GM12878 (cell line): ENCODE measurements at regions not wholly inside any gene's neighbourhood (a gene's known extent, or its start where the extent isn't known, plus 50 kb on each side); places are given as distances from the start of the nearest gene placed in this dataset.

ENCODE experiments used
- ATAC-seq: fragments of 200-7000 bp; cut with Tn5 transposase; 3 replicates; pipeline ENCODE4 v1.9.1; 2020; ENCODE audit warnings: mild to moderate bottlenecking, moderate library complexity
- BruUV-seq: library from RNA; stranded (reverse); fragments of 400-500 nt; replicated peaks from 2 replicates; lab custom pipeline; 2021; lab: Mats Ljungman, UMichigan
- CTCF ChIA-PET: fragments of 300-600 bp; sonication (Branson Sonifier 250); formaldehyde crosslinking; extraction: SDS; loops from one replicate; lab custom pipeline; 2021; ENCODE audit warnings: inconsistent platforms; lab: Yijun Ruan, JAX
- POLR2A ChIA-PET: fragments of 350-600 bp; formaldehyde crosslinking; extraction: SDS; loops from one replicate; lab custom pipeline; 2021; ENCODE audit warnings: inconsistent platforms; lab: Charles Lee
- RAD21 ChIA-PET: fragments of 300-600 bp; sonication (Branson Sonifier 250); formaldehyde crosslinking; loops from one replicate; lab custom pipeline; 2023; ENCODE audit warnings: antibody characterized with exemption; ENCODE audit not compliant: unreplicated experiment; lab: Charles Lee
- SMC1A ChIA-PET: fragments of 300-600 bp; sonication (Branson Sonifier 250); formaldehyde crosslinking; loops from one replicate; lab custom pipeline; 2023; ENCODE audit not compliant: unreplicated experiment, uncharacterized antibody; lab: Charles Lee
- DNase-seq: peaks from one replicate; pipeline ENCODE4 v3.0.0-alpha.2; 2011; ENCODE audit warnings: low read depth, low spot score
- FAIRE-seq: peaks from 3 replicates; lab custom pipeline; 2011; peaks lifted over from hg19 to GRCh38; lab: Jason Lieb, UNC
- H2AFZ ChIP-seq: 2 replicates; pipeline ENCODE4 v1.6.0; 2011; ENCODE audit warnings: low read depth, low read length, control low read depth; ENCODE audit not compliant: control insufficient read depth
- H3K27ac ChIP-seq: 2 replicates; pipeline ENCODE4 v1.5.1; 2011; ENCODE audit warnings: control low read depth; ENCODE audit not compliant: control insufficient read depth, insufficient read depth
- H3K27me3 ChIP-seq, 2 experiments: replicated peaks in 1 of 2; 2 replicates each; pipeline versions ENCODE4 v1.6.0 to v1.6.1; 2011; ENCODE audit warnings: low read length in 1 of 2; ENCODE audit not compliant: control insufficient read depth in 2 of 2, insufficient read depth in 2 of 2
- H3K36me3 ChIP-seq, 2 experiments: 2 replicates each; pipeline ENCODE4 v1.5.1; 2011; ENCODE audit warnings: low read length in 1 of 2; ENCODE audit not compliant: control insufficient read depth in 2 of 2, insufficient read depth in 2 of 2
- H3K4me1 ChIP-seq: 2 replicates; pipeline ENCODE4 v1.6.1; 2011; ENCODE audit warnings: mild to moderate bottlenecking, low read length, moderate library complexity, mixed read lengths; ENCODE audit not compliant: control insufficient read depth, insufficient read depth
- H3K4me2 ChIP-seq: 2 replicates; pipeline ENCODE4 v1.6.0; 2011; ENCODE audit warnings: control low read depth; ENCODE audit not compliant: control insufficient read depth, insufficient read depth
- H3K4me3 ChIP-seq: fragments of 200-600 bp; sonication (generic); 2 replicates; pipeline ENCODE4 v1.5.1; 2016
- H3K79me2 ChIP-seq: 2 replicates; pipeline ENCODE4 v1.6.0; 2011; ENCODE audit warnings: low read length; ENCODE audit not compliant: control insufficient read depth, insufficient read depth
- H3K9ac ChIP-seq: 2 replicates; pipeline ENCODE4 v1.8.0; 2011; ENCODE audit warnings: low read length, control low read depth, mixed read lengths; ENCODE audit not compliant: control insufficient read depth, insufficient read depth
- H3K9me3 ChIP-seq: replicated peaks from 3 replicates; pipeline ENCODE4 v1.5.1; 2011; ENCODE audit warnings: mild to moderate bottlenecking, low read length; ENCODE audit not compliant: control insufficient read depth, insufficient read depth
- H4K20me1 ChIP-seq: 2 replicates; pipeline ENCODE4 v1.6.0; 2011; ENCODE audit not compliant: control insufficient read depth, insufficient read depth
- BACH1 ChIP-seq: fragments of 450-650 bp; IDR thresholded peaks from 2 replicates; pipeline ENCODE4 v1.6.1; 2017; ENCODE audit warnings: mild to moderate bottlenecking, borderline replicate concordance
- BHLHE40 ChIP-seq, 2 experiments: fragments of 450-650 bp in 1 of 2; IDR thresholded peaks; 2 replicates each; pipeline ENCODE4 v1.6.1; 2011 to 2017; ENCODE audit warnings: low read depth in 2 of 2, borderline replicate concordance in 1 of 2, improper control_type of control experiment in 1 of 2, low read length in 1 of 2, mild to moderate bottlenecking in 1 of 2
- EP300 ChIP-seq, 2 experiments: fragments of 150-350 bp in 1 of 2; IDR thresholded peaks; 2 replicates each; pipeline ENCODE4 v1.6.1; 2011 to 2012; ENCODE audit warnings: low read depth in 2 of 2, low read length in 2 of 2, borderline replicate concordance in 1 of 2, improper control_type of control experiment in 1 of 2, inconsistent platforms in 1 of 2; ENCODE audit not compliant: control insufficient read depth in 1 of 2
- JUND ChIP-seq: IDR thresholded peaks from 2 replicates; pipeline ENCODE4 v1.6.1; 2012; ENCODE audit warnings: low read depth, mild to moderate bottlenecking, low read length, improper control_type of control experiment, moderate library complexity
- NBN ChIP-seq: fragments of 450-650 bp; IDR thresholded peaks from 2 replicates; pipeline ENCODE4 v1.6.1; 2016
- NFIC ChIP-seq: IDR thresholded peaks from 2 replicates; pipeline ENCODE4 v1.6.1; 2012; ENCODE audit warnings: low read depth, mild to moderate bottlenecking, inconsistent platforms, low read length, moderate library complexity
- ZBTB40 ChIP-seq: fragments of 450-650 bp; IDR thresholded peaks from 2 replicates; pipeline ENCODE4 v1.6.1; 2016; ENCODE audit warnings: mild to moderate bottlenecking, moderate library complexity, borderline replicate concordance
- ZNF622 ChIP-seq: fragments of 450-650 bp; IDR thresholded peaks from 2 replicates; pipeline ENCODE4 v1.6.1; 2017; ENCODE audit warnings: mild to moderate bottlenecking, inconsistent platforms
- ZSCAN29 ChIP-seq: fragments of 450-650 bp; IDR thresholded peaks from 2 replicates; pipeline ENCODE4 v1.6.1; 2017; ENCODE audit warnings: mild to moderate bottlenecking, moderate library complexity
- WGBS: methylation state at CpG from one replicate; pipeline ENCODE4 v1.1.6; 2016; ENCODE audit warnings: low lambda C conversion rate; ENCODE audit not compliant: insufficient replicate concordance, insufficient coverage; ENCODE audit errors: missing lambda C conversion rate; 5-methylcytosine and 5-hydroxymethylcytosine counted together
- in situ Hi-C: fragments of 300-500 bp; cut with MboI; formaldehyde crosslinking; loops from 9 replicates; pipeline ENCODE4 v1.14.3; 2018; ENCODE audit warnings: mixed read lengths
- intact Hi-C: fragments of 100-400 bp; cut with micrococcal nuclease; formaldehyde crosslinking; loops from one replicate; pipeline ENCODE4 v1.14.2; 2022; ENCODE audit not compliant: unreplicated experiment
- TF ChIP-seq, protein P1 (sequence below): fragments of 450-650 bp; IDR thresholded peaks from 2 replicates; pipeline ENCODE4 v1.6.1; 2017; ENCODE audit warnings: antibody characterized with exemption, mild to moderate bottlenecking, moderate library complexity

GRCh38 chr9:135268031-135268430, 180.6 kb downstream of the OLFM1 start:
- no peak for DNase-seq
- ChIA-PET POLR2A (no interaction called here), SMC1A (no interaction called here), CTCF (no interaction called here)
- Histone ChIP-seq H2AFZ (no peak overlapping the region), H3K9me3 (no peaks in the 10 kb centered on the region), H3K4me3 (no peak overlapping the region), H3K27me3 (no peaks in the 10 kb centered on the region; a peak in 1 of 4 replicates), H3K27ac (no peak overlapping the region), H3K9ac (no peak overlapping the region), H3K36me3 (no peaks in the 10 kb centered on the region), H3K79me2 (no peaks in the 10 kb centered on the region)
- 45% methylated on average over 12 of the region's 12 CpGs for WGBS
- in situ Hi-C loops (no loop called here), intact Hi-C loops (no loop called here)
- BruUV-seq = no TSS peak
- no peak for ATAC-seq
- no peak for FAIRE-seq
- TF ChIP-seq JUND (no peak), BHLHE40 (IDR thresholded peaks at IDR 0.05; ENCODE audit: borderline replicate concordance in 1 of 2, low read depth in 2 of 2, low read length in 1 of 2) (no peak)
- TF ChIP-seq, all 136 proteins: peak for 0
- H3K4me1 ChIP-seq = no peaks in the 10 kb centered on the region
- no peaks in the 10 kb centered on the region for H4K20me1 ChIP-seq
- RAD21 ChIA-PET = no interaction called here
- H3K4me2 ChIP-seq = no peak overlapping the region

DNA sequence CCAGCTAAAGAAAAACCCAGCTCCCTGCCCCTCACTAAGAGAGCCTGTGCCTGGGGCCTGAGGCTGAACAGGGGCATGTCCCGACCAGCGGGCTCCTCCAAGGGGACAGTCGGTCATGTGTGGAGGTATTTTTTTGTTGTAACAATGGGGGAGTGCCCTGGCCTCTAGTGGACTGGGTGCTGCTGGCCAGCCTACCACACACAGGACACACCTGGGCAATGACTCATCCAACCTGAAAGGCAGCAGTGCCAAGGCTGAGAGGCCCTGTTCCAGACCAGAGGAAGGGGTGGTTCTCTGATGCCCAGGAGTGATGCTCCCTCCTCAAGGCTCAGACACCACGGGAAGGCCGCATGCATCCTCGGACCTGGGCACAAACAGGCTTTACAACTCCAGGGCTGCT, 181.5 kb downstream of the OLFM1 start:
- Histone ChIP-seq H4K20me1 (no peaks in the 10 kb centered on the region), H3K9ac (no peak overlapping the region), H3K79me2 (no peaks in the 10 kb centered on the region), H2AFZ (no peak overlapping the region), H3K9me3 (no peaks in the 10 kb centered on the region), H3K27ac (no peak overlapping the region), H3K4me3 (no peak overlapping the region), H3K36me3 (no peaks in the 10 kb centered on the region), H3K4me2 (no peak overlapping the region), H3K27me3 (no peaks in the 10 kb centered on the region; a peak in 1 of 4 replicates), H3K4me1 (no peaks in the 10 kb centered on the region)
- SMC1A ChIA-PET = no interaction called here
- POLR2A ChIA-PET = no interaction called here
- no TSS peak for BruUV-seq
- DNase-seq = no peak
- no peak for FAIRE-seq
- CTCF ChIA-PET = no interaction called here
- no peak for ATAC-seq
- RAD21 ChIA-PET = no interaction called here
- intact Hi-C loops (no loop called here), in situ Hi-C loops (no loop called here)
- WGBS = 6% methylated on average over 6 of the region's 6 CpGs
- TF ChIP-seq NFIC (no peak), ZBTB40 (no peak), ZSCAN29 (no peak), NBN (no peak), BACH1 (no peak), BHLHE40 (IDR thresholded peaks at IDR 0.05; ENCODE audit: borderline replicate concordance in 1 of 2, low read depth in 2 of 2, low read length in 1 of 2) (no peak), EP300 (IDR thresholded peaks at IDR 0.05; ENCODE audit: borderline replicate concordance in 1 of 2, control insufficient read depth in 1 of 2, low read depth in 2 of 2, low read length in 2 of 2) (no peak), ZNF622 (no peak)
- TF ChIP-seq, protein P1, sequence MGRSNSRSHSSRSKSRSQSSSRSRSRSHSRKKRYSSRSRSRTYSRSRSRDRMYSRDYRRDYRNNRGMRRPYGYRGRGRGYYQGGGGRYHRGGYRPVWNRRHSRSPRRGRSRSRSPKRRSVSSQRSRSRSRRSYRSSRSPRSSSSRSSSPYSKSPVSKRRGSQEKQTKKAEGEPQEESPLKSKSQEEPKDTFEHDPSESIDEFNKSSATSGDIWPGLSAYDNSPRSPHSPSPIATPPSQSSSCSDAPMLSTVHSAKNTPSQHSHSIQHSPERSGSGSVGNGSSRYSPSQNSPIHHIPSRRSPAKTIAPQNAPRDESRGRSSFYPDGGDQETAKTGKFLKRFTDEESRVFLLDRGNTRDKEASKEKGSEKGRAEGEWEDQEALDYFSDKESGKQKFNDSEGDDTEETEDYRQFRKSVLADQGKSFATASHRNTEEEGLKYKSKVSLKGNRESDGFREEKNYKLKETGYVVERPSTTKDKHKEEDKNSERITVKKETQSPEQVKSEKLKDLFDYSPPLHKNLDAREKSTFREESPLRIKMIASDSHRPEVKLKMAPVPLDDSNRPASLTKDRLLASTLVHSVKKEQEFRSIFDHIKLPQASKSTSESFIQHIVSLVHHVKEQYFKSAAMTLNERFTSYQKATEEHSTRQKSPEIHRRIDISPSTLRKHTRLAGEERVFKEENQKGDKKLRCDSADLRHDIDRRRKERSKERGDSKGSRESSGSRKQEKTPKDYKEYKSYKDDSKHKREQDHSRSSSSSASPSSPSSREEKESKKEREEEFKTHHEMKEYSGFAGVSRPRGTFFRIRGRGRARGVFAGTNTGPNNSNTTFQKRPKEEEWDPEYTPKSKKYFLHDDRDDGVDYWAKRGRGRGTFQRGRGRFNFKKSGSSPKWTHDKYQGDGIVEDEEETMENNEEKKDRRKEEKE = no peak
